ENCODE measurements at regions not wholly inside any gene's neighbourhood (a gene's known extent, or its start where the extent isn't known, plus 50 kb on each side); places are given as distances from the start of the nearest gene placed in this dataset.

GRCh38 chr6:106771822-106772221 is 142.4 kb downstream of the QRSL1 start:
- H3K4me3 Mint-ChIP-seq (ENCODE audit: unreplicated experiment) = no peak overlapping the region
- DNase-seq (ENCODE audit: unreplicated experiment) = no peak
- no peak overlapping the region for H3K27ac Mint-ChIP-seq (ENCODE audit: low read depth, unreplicated experiment)
- H3K9me3 Mint-ChIP-seq (ENCODE audit: unreplicated experiment) = no peaks in the 10 kb centered on the region
- H3K36me3 Mint-ChIP-seq (ENCODE audit: insufficient read depth, unreplicated experiment) = no peaks in the 10 kb centered on the region
- no peaks in the 10 kb centered on the region for H3K27me3 Mint-ChIP-seq (ENCODE audit: insufficient read depth, unreplicated experiment)
- no peaks in the 10 kb centered on the region for H3K4me1 Mint-ChIP-seq (ENCODE audit: insufficient read depth, unreplicated experiment)
- no TSS peak for BruUV-seq (replicated peaks)
- ChIA-PET CTCF (interaction anchor here (1.1 kb wide), 2 partner anchors 19 to 150 kb away, joined by 3 to 4 read pairs; no protein-coding TSS in a partner anchor), POLR2A (interaction anchor here (0.8 kb wide), 1 partner anchor 12 kb away, joined by 4 read pairs; no protein-coding TSS in a partner anchor)
- intact Hi-C loops (cut with micrococcal nuclease) = no loop called here
- no peak for TF ChIP-seq CTCF (IDR thresholded peaks at IDR 0.05; ENCODE audit: unreplicated experiment)

GRCh38 chr6:106770663-106771062 is 141.3 kb downstream of the QRSL1 start:
- intact Hi-C loops (cut with micrococcal nuclease) = no loop called here

GRCh38 chr6:106770081-106770480 is 140.7 kb downstream of the QRSL1 start:
- no peaks in the 10 kb centered on the region for H3K4me1 Mint-ChIP-seq (ENCODE audit: insufficient read depth, unreplicated experiment)
- no peak overlapping the region for H3K4me3 Mint-ChIP-seq (ENCODE audit: unreplicated experiment)
- TF ChIP-seq CTCF (IDR thresholded peaks at IDR 0.05; ENCODE audit: unreplicated experiment) = no peak
- ChIA-PET CTCF (no interaction called here), POLR2A (no interaction called here)
- no peaks in the 10 kb centered on the region for H3K9me3 Mint-ChIP-seq (ENCODE audit: unreplicated experiment)
- DNase-seq (ENCODE audit: unreplicated experiment) = no peak
- no peak overlapping the region for H3K27ac Mint-ChIP-seq (ENCODE audit: low read depth, unreplicated experiment)
- intact Hi-C loops (cut with micrococcal nuclease) = no loop called here
- H3K36me3 Mint-ChIP-seq (ENCODE audit: insufficient read depth, unreplicated experiment) = no peaks in the 10 kb centered on the region
- H3K27me3 Mint-ChIP-seq (ENCODE audit: insufficient read depth, unreplicated experiment) = no peaks in the 10 kb centered on the region
- BruUV-seq (replicated peaks) = no TSS peak

More at GRCh38 chr6:106770663-106771062, 141.3 kb downstream of the QRSL1 start:
- no peaks in the 10 kb centered on the region for H3K9me3 Mint-ChIP-seq (ENCODE audit: unreplicated experiment)
- no peak for TF ChIP-seq CTCF (IDR thresholded peaks at IDR 0.05; ENCODE audit: unreplicated experiment)
- no peaks in the 10 kb centered on the region for H3K36me3 Mint-ChIP-seq (ENCODE audit: insufficient read depth, unreplicated experiment)
- no peaks in the 10 kb centered on the region for H3K27me3 Mint-ChIP-seq (ENCODE audit: insufficient read depth, unreplicated experiment)
- no peak overlapping the region for H3K4me3 Mint-ChIP-seq (ENCODE audit: unreplicated experiment)
- no peaks in the 10 kb centered on the region for H3K4me1 Mint-ChIP-seq (ENCODE audit: insufficient read depth, unreplicated experiment)
- CTCF ChIA-PET = interaction anchor here (1.0 to 1.1 kb wide), 2 partner anchors 13 to 149 kb away, joined by 3 to 6 read pairs; no protein-coding TSS in a partner anchor
- no peak overlapping the region for H3K27ac Mint-ChIP-seq (ENCODE audit: low read depth, unreplicated experiment)
- POLR2A ChIA-PET = no interaction called here
- no peak for DNase-seq (ENCODE audit: unreplicated experiment)
- no TSS peak for BruUV-seq (replicated peaks)

GRCh38 chr6:106767271-106767670 is 137.9 kb downstream of the QRSL1 start:
- ChIA-PET POLR2A (no interaction called here), CTCF (no interaction called here)
- no peak for TF ChIP-seq CTCF (IDR thresholded peaks at IDR 0.05; ENCODE audit: unreplicated experiment)
- no peaks in the 10 kb centered on the region for H3K4me1 Mint-ChIP-seq (ENCODE audit: insufficient read depth, unreplicated experiment)
- H3K9me3 Mint-ChIP-seq (ENCODE audit: unreplicated experiment) = no peaks in the 10 kb centered on the region
- no peak overlapping the region for H3K4me3 Mint-ChIP-seq (ENCODE audit: unreplicated experiment)
- DNase-seq (ENCODE audit: unreplicated experiment) = no peak
- intact Hi-C loops (cut with micrococcal nuclease) = no loop called here
- BruUV-seq (replicated peaks) = no TSS peak
- no peaks in the 10 kb centered on the region for H3K27me3 Mint-ChIP-seq (ENCODE audit: insufficient read depth, unreplicated experiment)
- H3K27ac Mint-ChIP-seq (ENCODE audit: low read depth, unreplicated experiment) = no peak overlapping the region
- no peaks in the 10 kb centered on the region for H3K36me3 Mint-ChIP-seq (ENCODE audit: insufficient read depth, unreplicated experiment)

Data from MCF 10A (cell line).